Retinal pigment epithelial cell (primary cell): ENCODE measurements at regions not wholly inside any gene's neighbourhood (a gene's known extent, or its start where the extent isn't known, plus 50 kb on each side); places are given as distances from the start of the nearest gene placed in this dataset.
A peak's percentile ranks its signal among the peaks of the same experiment; 100 is the strongest.

ENCODE experiments used
- DNase-seq: peaks from one replicate; pipeline ENCODE4 v3.0.0-alpha.2; 2010; ENCODE audit warnings: low read depth
- H3K4me3 ChIP-seq: 2 replicates; pipeline ENCODE4 v1.5.1; 2011; ENCODE audit warnings: mild to moderate bottlenecking, low read length, control low read depth, moderate library complexity
- TF ChIP-seq, protein P1 (sequence below): conservative IDR thresholded peaks from 2 replicates; pipeline ENCODE4 v1.5.1; 2011; ENCODE audit warnings: low read depth, low read length, control low read depth, inconsistent platforms

DNA sequence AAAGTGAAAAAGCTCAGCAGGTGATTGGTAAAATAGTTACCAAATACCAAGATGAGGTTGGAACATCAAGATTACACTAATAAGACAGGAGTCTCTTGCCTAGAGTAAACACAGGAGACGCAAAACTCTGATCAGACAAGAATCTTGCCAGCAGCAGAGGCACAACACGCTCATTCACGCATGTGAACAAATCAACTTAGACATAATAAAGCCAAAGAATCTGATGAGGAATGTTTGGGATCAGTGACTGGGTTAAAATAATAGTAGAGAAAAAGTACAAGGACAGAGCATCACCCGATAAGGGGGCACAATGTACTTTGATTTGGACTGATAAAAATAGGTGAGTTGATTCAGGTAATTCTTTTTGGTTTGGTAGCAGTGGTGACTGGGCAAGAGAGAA, 159.5 kb upstream of the GRIP1 start:
- H3K4me3 ChIP-seq, result no peak overlapping the region
- TF ChIP-seq, protein P1, sequence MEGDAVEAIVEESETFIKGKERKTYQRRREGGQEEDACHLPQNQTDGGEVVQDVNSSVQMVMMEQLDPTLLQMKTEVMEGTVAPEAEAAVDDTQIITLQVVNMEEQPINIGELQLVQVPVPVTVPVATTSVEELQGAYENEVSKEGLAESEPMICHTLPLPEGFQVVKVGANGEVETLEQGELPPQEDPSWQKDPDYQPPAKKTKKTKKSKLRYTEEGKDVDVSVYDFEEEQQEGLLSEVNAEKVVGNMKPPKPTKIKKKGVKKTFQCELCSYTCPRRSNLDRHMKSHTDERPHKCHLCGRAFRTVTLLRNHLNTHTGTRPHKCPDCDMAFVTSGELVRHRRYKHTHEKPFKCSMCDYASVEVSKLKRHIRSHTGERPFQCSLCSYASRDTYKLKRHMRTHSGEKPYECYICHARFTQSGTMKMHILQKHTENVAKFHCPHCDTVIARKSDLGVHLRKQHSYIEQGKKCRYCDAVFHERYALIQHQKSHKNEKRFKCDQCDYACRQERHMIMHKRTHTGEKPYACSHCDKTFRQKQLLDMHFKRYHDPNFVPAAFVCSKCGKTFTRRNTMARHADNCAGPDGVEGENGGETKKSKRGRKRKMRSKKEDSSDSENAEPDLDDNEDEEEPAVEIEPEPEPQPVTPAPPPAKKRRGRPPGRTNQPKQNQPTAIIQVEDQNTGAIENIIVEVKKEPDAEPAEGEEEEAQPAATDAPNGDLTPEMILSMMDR, result no peak
- DNase-seq, result no peak

DNA sequence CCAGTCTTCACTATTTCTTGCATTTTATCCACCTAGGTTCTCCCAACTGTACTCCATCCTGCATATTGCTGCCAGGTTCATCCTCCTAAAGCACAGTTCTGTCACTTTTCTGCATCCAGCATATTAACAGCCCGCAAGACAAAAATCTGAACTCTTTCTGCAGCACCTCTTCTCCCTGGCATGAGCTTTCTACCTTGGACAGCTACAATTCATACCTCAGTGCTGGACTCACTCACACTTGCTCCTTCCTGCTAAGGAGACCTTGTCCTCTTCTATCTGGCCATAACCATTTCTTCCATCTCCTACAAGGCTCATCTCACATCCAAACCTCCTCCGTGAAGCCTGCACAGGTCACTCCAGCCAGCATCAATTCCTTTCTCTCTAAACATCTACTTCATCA, 170.1 kb upstream of the GRIP1 start:
- no peak for DNase-seq
- no peak overlapping the region for H3K4me3 ChIP-seq
- TF ChIP-seq, protein P1, result no peak

DNA sequence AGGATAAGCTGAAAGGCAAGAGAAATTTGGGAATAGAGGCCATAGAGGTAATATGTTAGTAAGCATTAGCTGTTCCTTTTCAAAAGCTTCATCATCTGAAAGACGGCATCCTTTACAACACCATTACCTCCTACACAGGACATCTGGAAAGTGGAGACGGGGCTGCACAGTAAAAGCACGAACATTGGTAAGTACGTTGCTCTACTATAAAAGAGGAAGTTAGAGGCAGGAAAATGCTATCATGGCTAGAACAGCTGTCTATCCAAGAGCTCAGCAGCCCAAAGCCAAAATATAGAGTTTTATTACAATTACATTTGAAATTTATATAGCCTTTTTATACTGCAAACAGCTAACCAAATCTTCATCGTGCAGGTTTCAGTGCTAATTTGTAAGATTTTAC, 172.3 kb upstream of the GRIP1 start:
- DNase-seq, result no peak
- H3K4me3 ChIP-seq, result no peak overlapping the region
- TF ChIP-seq, protein P1, result no peak

DNA sequence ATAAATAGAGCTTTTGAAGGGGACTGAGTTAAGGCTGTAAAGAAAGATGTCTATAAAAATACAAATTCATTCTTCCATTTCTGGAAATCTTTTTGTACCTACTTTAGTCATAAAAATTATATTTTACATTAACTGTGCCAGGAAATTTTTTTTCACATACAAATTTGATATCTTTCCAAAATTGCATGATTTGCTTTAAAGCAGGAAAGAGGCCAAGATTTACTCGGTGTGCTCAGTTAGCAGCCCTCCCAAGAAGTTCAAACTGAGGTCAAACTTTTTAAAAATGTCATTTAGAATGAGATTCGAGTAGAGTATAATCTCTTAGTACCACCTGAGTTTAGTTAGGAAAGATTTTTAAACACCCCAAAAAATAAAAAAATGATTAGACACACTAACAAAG, 173.2 kb upstream of the GRIP1 start:
- no peak overlapping the region for H3K4me3 ChIP-seq
- TF ChIP-seq, protein P1, result no peak
- DNase-seq, result peak; percentile 38

DNA sequence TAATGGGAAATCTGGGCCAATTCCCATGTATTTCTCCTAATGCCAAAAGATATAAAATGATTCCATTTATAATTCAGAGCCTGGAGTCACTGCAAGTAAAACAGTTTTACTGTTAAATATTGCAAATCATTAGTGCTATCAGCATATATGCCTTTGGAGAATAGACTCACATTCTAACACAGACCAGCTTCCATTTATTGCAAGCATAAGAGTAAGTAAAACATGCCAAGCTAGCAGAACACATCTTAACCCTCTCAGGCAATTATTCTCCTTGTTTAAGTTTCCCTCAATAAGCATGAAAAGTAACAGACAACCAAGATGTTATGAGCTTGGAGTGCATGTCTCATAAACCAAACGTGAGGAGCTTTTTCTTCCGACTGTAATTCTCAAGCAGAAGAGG, 173.9 kb upstream of the GRIP1 start:
- H3K4me3 ChIP-seq, result no peak overlapping the region
- DNase-seq, result no peak
- TF ChIP-seq, protein P1, result no peak

DNA sequence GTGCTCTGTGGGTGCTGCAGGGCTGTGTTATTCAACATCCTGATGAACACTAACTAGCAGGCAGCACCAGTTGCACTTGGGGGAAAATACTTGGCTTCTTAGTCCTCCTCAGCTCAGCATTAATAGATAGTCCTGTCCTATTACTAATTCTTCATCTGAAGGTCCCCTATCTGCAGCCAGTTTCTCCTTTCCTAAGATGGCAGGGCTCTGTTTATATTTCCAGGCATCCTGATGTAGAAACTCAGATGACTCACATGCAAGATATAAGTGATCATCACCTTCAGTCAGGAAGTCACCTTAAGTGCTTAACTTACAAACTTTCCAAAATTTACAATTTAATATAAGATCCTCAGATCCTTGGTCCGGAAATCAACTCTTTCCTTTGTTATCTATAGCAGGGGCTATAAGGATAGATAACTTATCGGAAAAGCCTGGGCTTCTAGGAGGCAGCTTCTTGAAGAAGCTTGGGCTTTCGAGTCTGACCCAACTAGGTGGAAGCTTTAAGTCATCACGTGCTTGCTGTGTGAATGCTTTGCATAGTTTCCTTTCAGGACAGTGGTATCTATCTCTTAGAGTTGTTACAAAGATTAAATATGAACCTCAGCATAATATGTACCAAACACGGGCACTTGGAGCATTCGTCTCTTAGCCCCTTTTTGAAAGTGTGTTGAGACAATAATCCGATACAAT, 181.0 kb upstream of the GRIP1 start:
- TF ChIP-seq, protein P1, result no peak
- H3K4me3 ChIP-seq, result no peak overlapping the region
- DNase-seq, result no peak

DNA sequence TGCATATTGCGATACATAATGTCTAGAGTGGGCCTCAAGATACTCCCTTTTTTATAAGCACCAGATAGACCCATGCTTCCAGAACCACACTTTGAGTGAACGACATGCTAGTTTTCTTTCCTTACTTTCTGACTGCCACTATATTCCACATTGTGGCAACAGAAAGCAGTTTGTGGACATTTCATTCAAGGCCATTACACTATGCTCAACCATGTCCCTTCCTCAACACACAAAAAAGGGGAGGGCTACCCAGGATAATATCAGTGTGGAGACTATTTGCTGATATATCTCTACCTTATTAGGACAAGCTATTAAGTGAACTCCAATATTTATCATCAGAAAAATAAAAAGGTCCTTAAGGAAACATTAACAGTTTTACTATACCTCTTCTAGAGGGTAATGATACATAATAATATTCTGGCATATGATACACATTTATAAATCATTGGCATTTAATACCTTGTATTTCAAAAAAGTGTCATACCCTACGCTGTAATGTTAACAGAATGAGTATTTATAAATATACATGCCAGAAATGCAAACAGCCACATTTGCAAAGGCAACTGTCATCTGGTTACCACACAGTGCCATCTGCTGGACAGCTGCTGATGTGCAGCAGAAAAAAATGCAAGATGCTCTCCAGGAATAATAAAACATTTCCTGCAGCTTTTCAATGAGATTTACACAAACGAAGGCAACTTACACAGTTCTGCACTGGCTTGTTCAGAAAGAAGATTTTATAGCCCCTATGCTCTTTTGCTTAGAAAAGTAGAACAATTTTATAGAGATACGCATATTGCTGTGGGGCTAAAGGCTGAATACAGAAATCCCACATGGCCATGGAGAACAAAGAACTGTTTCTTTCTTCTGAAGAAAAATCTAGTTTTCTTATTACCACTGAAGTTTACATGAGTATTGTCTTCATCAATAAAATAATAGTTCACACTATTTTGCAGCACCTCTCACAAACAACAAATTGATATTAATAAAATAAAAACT, 182.2 kb upstream of the GRIP1 start:
- no peak overlapping the region for H3K4me3 ChIP-seq
- TF ChIP-seq, protein P1, result peak; percentile 96
- no peak for DNase-seq
